ENCODE measurements at regions not wholly inside any gene's neighbourhood (a gene's known extent, or its start where the extent isn't known, plus 50 kb on each side); places are given as distances from the start of the nearest gene placed in this dataset.

DNA sequence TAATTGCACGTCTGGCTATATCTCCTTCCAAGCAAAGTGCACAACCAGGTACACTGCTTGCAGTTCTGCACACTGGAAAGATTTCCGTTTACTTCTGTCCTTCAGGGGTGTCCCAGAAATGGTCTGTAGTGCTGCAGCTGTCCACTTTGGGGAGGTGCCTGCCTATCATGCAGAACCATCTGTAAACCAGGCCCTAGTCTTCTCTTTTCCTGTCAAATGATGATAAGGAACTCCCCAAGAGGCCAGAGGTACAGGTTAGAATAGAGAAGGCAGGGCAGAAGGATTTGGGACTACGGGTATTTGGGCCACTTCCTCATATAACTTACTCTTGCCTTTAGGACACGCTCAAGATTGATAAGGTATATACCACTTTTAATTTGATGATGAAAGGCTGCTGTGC lies 746.9 kb downstream of the FAT4 start:
- no peak for TF ChIP-seq CTCF (IDR thresholded peaks at IDR 0.05; ENCODE audit: insufficient read depth, low read length)
- TF ChIP-seq POLR2AphosphoS5 (IDR thresholded peaks at IDR 0.05; ENCODE audit: low read depth): no peak
- TF ChIP-seq REST (IDR thresholded peaks at IDR 0.05; ENCODE audit: insufficient replicate concordance, low read depth): no peak

All from HL-60 (cell line).